ENCODE measurements at regions not wholly inside any gene's neighbourhood (a gene's known extent, or its start where the extent isn't known, plus 50 kb on each side); places are given as distances from the start of the nearest gene placed in this dataset.

GRCh38 chr3:194832346-194833104 is 146.8 kb downstream of the FAM43A start:
- no peak for DNase-seq (ENCODE audit: extremely low read depth, low read depth, low spot score)

- no peak for DNase-seq (ENCODE audit: extremely low read depth, low read depth, low spot score)
Observed at GRCh38 chr3:194833114-194833910, 147.6 kb downstream of the FAM43A start.

- no peak for DNase-seq (ENCODE audit: extremely low read depth, low read depth, low spot score)
Observed at GRCh38 chr3:194836661-194837060, 151.0 kb downstream of the FAM43A start.

- no peak for DNase-seq (ENCODE audit: extremely low read depth, low read depth, low spot score)
Observed at GRCh38 chr3:194837457-194838127, 151.9 kb downstream of the FAM43A start.

GRCh38 chr3:194838236-194838635 is 152.6 kb downstream of the FAM43A start:
- no peak for DNase-seq (ENCODE audit: extremely low read depth, low read depth, low spot score)

GRCh38 chr3:194840661-194841514 is 155.2 kb downstream of the FAM43A start:
- no peak for DNase-seq (ENCODE audit: extremely low read depth, low read depth, low spot score)

- DNase-seq (ENCODE audit: extremely low read depth, low read depth, low spot score): no peak
Observed at GRCh38 chr3:194841515-194841841, 155.8 kb downstream of the FAM43A start.

- no peak for DNase-seq (ENCODE audit: extremely low read depth, low read depth, low spot score)
Observed at GRCh38 chr3:194843556-194843955, 157.9 kb downstream of the FAM43A start.

GRCh38 chr3:194844046-194844445 is 158.4 kb downstream of the FAM43A start:
- DNase-seq (ENCODE audit: extremely low read depth, low read depth, low spot score): no peak

GRCh38 chr3:194849166-194849875 is 163.6 kb downstream of the FAM43A start:
- no peak for DNase-seq (ENCODE audit: extremely low read depth, low read depth, low spot score)

- DNase-seq (ENCODE audit: extremely low read depth, low read depth, low spot score): no peak
Observed at GRCh38 chr3:194851254-194851653, 165.6 kb downstream of the FAM43A start.

- DNase-seq (ENCODE audit: extremely low read depth, low read depth, low spot score): no peak
Observed at GRCh38 chr3:194851941-194852340, 166.3 kb downstream of the FAM43A start.

GRCh38 chr3:194852345-194852744 is 166.7 kb downstream of the FAM43A start:
- no peak for DNase-seq (ENCODE audit: extremely low read depth, low read depth, low spot score)

GRCh38 chr3:194852831-194853508 is 167.3 kb downstream of the FAM43A start:
- no peak for DNase-seq (ENCODE audit: extremely low read depth, low read depth, low spot score)

GRCh38 chr3:194854206-194854605 is 168.5 kb downstream of the FAM43A start:
- no peak for DNase-seq (ENCODE audit: extremely low read depth, low read depth, low spot score)

- no peak for DNase-seq (ENCODE audit: extremely low read depth, low read depth, low spot score)
Observed at GRCh38 chr3:194854659-194855390, 169.1 kb downstream of the FAM43A start.

GRCh38 chr3:194856296-194856695 is 170.6 kb downstream of the FAM43A start:
- no peak for DNase-seq (ENCODE audit: extremely low read depth, low read depth, low spot score)

- DNase-seq (ENCODE audit: extremely low read depth, low read depth, low spot score): no peak
Observed at GRCh38 chr3:194857469-194858113, 171.9 kb downstream of the FAM43A start.

Data from glomerular endothelial cell (primary cell).